ENCODE measurements at regions not wholly inside any gene's neighbourhood (a gene's known extent, or its start where the extent isn't known, plus 50 kb on each side); places are given as distances from the start of the nearest gene placed in this dataset.

DNA sequence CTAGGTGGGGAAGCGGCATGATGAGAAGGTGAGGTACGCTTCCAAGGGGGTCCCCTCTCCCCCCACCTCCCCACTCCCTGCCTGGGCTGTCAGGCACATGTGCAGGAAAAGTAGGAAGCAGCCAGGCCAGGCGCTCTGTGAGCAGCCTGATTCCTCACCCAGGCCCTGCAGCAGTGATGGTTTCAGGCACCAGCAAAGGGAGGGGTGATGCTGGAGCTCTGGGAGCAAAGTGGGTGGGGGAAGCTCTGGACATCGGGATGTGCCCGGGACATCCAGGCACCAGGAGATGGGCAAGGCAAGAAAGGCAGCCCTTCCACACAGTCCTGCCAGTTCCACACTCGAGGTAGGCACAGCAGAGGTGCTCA is 106.1 kb downstream of the CRYAA start:
- no peak overlapping the region for H3K4me3 ChIP-seq (ENCODE audit: low read depth, low read length, poor library complexity, severe bottlenecking)
- H3K27me3 ChIP-seq (ENCODE audit: insufficient read depth, low read length): no peaks in the 10 kb centered on the region; the same call in 1 of the 2 replicates
- H3K4me1 ChIP-seq (ENCODE audit: insufficient read depth, low read length, severe bottlenecking): no peaks in the 10 kb centered on the region
- no peak overlapping the region for H3K27ac ChIP-seq (ENCODE audit: low read depth, low read length, poor library complexity, severe bottlenecking)
- no peak overlapping the region for H3K9ac ChIP-seq (ENCODE audit: low read length)
- no peaks in the 10 kb centered on the region for H4K20me1 ChIP-seq (ENCODE audit: insufficient read depth, low read length)
- H3K79me2 ChIP-seq (ENCODE audit: insufficient read depth, low read length): no peaks in the 10 kb centered on the region
- H2AFZ ChIP-seq (ENCODE audit: low read length): no peak overlapping the region
- no peaks in the 10 kb centered on the region for H3K36me3 ChIP-seq (ENCODE audit: insufficient read depth, low read length)
- no peaks in the 10 kb centered on the region for H3K9me3 ChIP-seq (ENCODE audit: low read length)
- TF ChIP-seq, protein P1, sequence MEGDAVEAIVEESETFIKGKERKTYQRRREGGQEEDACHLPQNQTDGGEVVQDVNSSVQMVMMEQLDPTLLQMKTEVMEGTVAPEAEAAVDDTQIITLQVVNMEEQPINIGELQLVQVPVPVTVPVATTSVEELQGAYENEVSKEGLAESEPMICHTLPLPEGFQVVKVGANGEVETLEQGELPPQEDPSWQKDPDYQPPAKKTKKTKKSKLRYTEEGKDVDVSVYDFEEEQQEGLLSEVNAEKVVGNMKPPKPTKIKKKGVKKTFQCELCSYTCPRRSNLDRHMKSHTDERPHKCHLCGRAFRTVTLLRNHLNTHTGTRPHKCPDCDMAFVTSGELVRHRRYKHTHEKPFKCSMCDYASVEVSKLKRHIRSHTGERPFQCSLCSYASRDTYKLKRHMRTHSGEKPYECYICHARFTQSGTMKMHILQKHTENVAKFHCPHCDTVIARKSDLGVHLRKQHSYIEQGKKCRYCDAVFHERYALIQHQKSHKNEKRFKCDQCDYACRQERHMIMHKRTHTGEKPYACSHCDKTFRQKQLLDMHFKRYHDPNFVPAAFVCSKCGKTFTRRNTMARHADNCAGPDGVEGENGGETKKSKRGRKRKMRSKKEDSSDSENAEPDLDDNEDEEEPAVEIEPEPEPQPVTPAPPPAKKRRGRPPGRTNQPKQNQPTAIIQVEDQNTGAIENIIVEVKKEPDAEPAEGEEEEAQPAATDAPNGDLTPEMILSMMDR (IDR thresholded peaks at IDR 0.05; ENCODE audit: low read length): no peak
- TF ChIP-seq EZH2 (IDR thresholded peaks at IDR 0.05; ENCODE audit: borderline replicate concordance, low read length): no peak
- no peaks in the 10 kb centered on the region for H3F3A ChIP-seq (ENCODE audit: insufficient read depth, low read length)
- no peak overlapping the region for H3K4me2 ChIP-seq (ENCODE audit: low read length)
- no peaks in the 10 kb centered on the region for H3K9me2 ChIP-seq (ENCODE audit: low read depth, low read length)

DNA sequence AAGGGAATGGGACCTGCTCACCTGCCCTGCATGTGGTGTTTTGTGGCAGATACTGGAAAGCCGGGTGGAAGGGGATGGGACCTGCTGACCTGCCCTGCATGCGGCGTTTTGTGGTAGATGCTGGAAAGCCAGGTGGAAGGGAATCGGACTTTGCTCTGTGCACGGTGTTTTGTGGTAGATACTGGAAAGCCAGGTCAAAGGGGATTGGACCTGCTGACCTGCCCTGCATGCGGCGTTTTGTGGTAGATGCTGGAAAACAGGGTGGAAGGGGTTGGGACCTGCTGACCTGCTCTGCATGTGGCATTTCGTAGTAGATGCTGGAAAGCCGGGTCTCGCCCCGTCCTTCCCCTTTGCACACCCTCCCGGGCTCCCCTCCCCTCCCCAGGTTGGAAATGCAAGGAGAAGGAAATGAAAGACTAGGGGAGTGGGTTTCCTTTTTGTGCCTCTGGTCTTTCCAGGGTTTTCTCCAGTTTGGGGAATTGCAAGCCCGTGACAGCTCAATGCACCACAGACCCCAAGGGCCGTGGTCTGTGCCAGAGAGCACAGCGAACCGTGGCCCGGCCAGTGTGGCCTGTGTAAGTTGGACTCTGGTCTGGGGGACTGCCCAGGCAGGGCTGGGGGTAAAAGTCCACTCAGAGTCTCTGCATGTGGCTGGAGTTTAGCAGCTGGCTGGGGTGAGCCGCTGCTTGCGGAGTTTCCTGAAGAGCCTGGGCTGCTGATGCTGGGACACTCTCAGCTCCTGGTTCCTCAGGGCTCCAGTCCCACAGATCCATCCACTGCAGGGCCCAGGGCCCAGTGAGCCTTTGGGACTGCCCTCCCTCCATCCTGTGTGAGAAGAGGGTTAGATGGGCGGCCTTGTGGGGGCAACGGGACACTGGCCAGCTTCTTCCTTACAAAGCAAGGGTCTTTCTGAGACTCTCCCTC is 105.5 kb downstream of the CRYAA start:
- no peaks in the 10 kb centered on the region for H3K79me2 ChIP-seq (ENCODE audit: insufficient read depth, low read length)
- H3F3A ChIP-seq (ENCODE audit: insufficient read depth, low read length): no peaks in the 10 kb centered on the region
- no peaks in the 10 kb centered on the region for H3K4me1 ChIP-seq (ENCODE audit: insufficient read depth, low read length, severe bottlenecking)
- no peaks in the 10 kb centered on the region for H3K9me2 ChIP-seq (ENCODE audit: low read depth, low read length)
- no peak overlapping the region for H3K4me2 ChIP-seq (ENCODE audit: low read length)
- no peak overlapping the region for H3K27ac ChIP-seq (ENCODE audit: low read depth, low read length, poor library complexity, severe bottlenecking)
- no peaks in the 10 kb centered on the region; the same call in 1 of the 2 replicates for H3K27me3 ChIP-seq (ENCODE audit: insufficient read depth, low read length)
- H3K9me3 ChIP-seq (ENCODE audit: low read length): no peaks in the 10 kb centered on the region
- H4K20me1 ChIP-seq (ENCODE audit: insufficient read depth, low read length): no peaks in the 10 kb centered on the region
- no peaks in the 10 kb centered on the region for H3K36me3 ChIP-seq (ENCODE audit: insufficient read depth, low read length)
- no peak overlapping the region for H2AFZ ChIP-seq (ENCODE audit: low read length)
- H3K9ac ChIP-seq (ENCODE audit: low read length): no peak overlapping the region
- TF ChIP-seq, protein P1 (IDR thresholded peaks at IDR 0.05; ENCODE audit: low read length): no peak
- TF ChIP-seq EZH2 (IDR thresholded peaks at IDR 0.05; ENCODE audit: borderline replicate concordance, low read length): no peak
- no peak overlapping the region for H3K4me3 ChIP-seq (ENCODE audit: low read depth, low read length, poor library complexity, severe bottlenecking)

DNA sequence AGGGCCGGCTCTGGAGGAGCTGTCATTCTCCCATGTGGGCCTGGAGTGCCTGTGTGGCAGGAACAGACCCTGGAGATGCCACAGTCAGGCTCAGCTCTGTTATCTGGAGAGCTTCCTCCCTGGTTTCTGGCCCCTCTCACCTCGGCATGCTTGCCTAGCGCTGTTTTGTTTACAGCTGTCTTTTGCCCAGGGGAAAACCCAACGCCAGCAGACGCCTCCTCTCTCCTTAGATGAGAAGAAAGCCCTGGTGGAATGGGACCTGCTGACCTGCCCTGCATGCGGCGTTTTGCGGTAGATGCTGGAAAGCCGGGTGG is 104.9 kb downstream of the CRYAA start:
- Histone ChIP-seq H3K4me2 (ENCODE audit: low read length) (no peak overlapping the region), H3K27me3 (ENCODE audit: insufficient read depth, low read length) (no peaks in the 10 kb centered on the region; the same call in 1 of the 2 replicates), H3F3A (ENCODE audit: insufficient read depth, low read length) (no peaks in the 10 kb centered on the region), H3K9me3 (ENCODE audit: low read length) (no peaks in the 10 kb centered on the region), H2AFZ (ENCODE audit: low read length) (no peak overlapping the region), H3K4me3 (ENCODE audit: low read depth, low read length, poor library complexity, severe bottlenecking) (no peak overlapping the region), H3K4me1 (ENCODE audit: insufficient read depth, low read length, severe bottlenecking) (no peaks in the 10 kb centered on the region), H3K9me2 (ENCODE audit: low read depth, low read length) (no peaks in the 10 kb centered on the region), H3K36me3 (ENCODE audit: insufficient read depth, low read length) (no peaks in the 10 kb centered on the region), H3K9ac (ENCODE audit: low read length) (no peak overlapping the region), H4K20me1 (ENCODE audit: insufficient read depth, low read length) (no peaks in the 10 kb centered on the region), H3K79me2 (ENCODE audit: insufficient read depth, low read length) (no peaks in the 10 kb centered on the region), H3K27ac (ENCODE audit: low read depth, low read length, poor library complexity, severe bottlenecking) (no peak overlapping the region)
- no peak for TF ChIP-seq EZH2 (IDR thresholded peaks at IDR 0.05; ENCODE audit: borderline replicate concordance, low read length)
- TF ChIP-seq, protein P1 (IDR thresholded peaks at IDR 0.05; ENCODE audit: low read length): no peak
